SU-DHL-6 (cell line): ENCODE measurements at regions not wholly inside any gene's neighbourhood (a gene's known extent, or its start where the extent isn't known, plus 50 kb on each side); places are given as distances from the start of the nearest gene placed in this dataset.

Experiments used
- H2AFZ ChIP-seq: fragments of 200-600 bp; sonication (generic); 2 replicates; pipeline ENCODE4 v1.6.1; 2014; ENCODE audit warnings: low read depth, mild to moderate bottlenecking, moderate library complexity, mixed read lengths, antibody characterized with exemption, low read length; ENCODE audit not compliant: severe bottlenecking
- H3F3A ChIP-seq: fragments of 200-600 bp; shearing (Covaris generic); 2 replicates; pipeline ENCODE4 v1.6.0; 2016; ENCODE audit warnings: antibody characterized with exemption, mild to moderate bottlenecking; ENCODE audit not compliant: insufficient read depth
- H3K27ac ChIP-seq: fragments of 200-600 bp; sonication (generic); 2 replicates; pipeline ENCODE4 v1.5.1; 2016; ENCODE audit warnings: low read depth, mild to moderate bottlenecking, low read length, moderate library complexity, mixed read lengths
- H3K27me3 ChIP-seq: fragments of 200-600 bp; sonication (generic), shearing (Covaris generic); 2 replicates; pipeline ENCODE4 v1.6.0; 2014; ENCODE audit warnings: mild to moderate bottlenecking, low read length
- H3K36me3 ChIP-seq: fragments of 200-600 bp; sonication (generic); 2 replicates; pipeline ENCODE4 v1.6.1; 2014; ENCODE audit warnings: mild to moderate bottlenecking, low read length, mixed read lengths
- H3K4me2 ChIP-seq: fragments of 300-600, 200-600 bp; shearing (Covaris generic), sonication (generic); 2 replicates; pipeline ENCODE4 v1.6.0; 2014; ENCODE audit warnings: low read length, low read depth, mild to moderate bottlenecking; ENCODE audit not compliant: poor library complexity, severe bottlenecking
- H3K4me3 ChIP-seq: fragments of 200-600 bp; sonication (generic); 2 replicates; pipeline ENCODE4 v1.5.1; 2014; ENCODE audit warnings: antibody characterized with exemption, low read length, mild to moderate bottlenecking, mixed read lengths; ENCODE audit not compliant: insufficient read depth, poor library complexity, severe bottlenecking
- H3K79me2 ChIP-seq: fragments of 200-600 bp; sonication (generic); 2 replicates; pipeline ENCODE4 v1.6.1; 2014; ENCODE audit warnings: mild to moderate bottlenecking, low read length, moderate library complexity; ENCODE audit not compliant: insufficient read depth
- H3K9ac ChIP-seq: fragments of 200-600 bp; sonication (generic); 2 replicates; pipeline ENCODE4 v1.7.0; 2014; ENCODE audit warnings: mild to moderate bottlenecking, low read length
- H3K9me2 ChIP-seq: fragments of 200-600 bp; sonication (generic); replicated peaks from 2 replicates; pipeline ENCODE4 v1.6.1; 2014; ENCODE audit warnings: low read length; ENCODE audit not compliant: insufficient read depth
- H3K9me3 ChIP-seq: fragments of 200-600 bp; sonication (generic); 2 replicates; pipeline ENCODE4 v1.6.1; 2014; ENCODE audit warnings: low read length, mixed read lengths; ENCODE audit not compliant: insufficient read depth
- H4K20me1 ChIP-seq: fragments of 200-600 bp; sonication (generic); 2 replicates; pipeline ENCODE4 v1.6.1; 2014; ENCODE audit warnings: low read depth, mild to moderate bottlenecking, antibody characterized with exemption, low read length, moderate library complexity, mixed read lengths
- EZH2phosphoT487 ChIP-seq: fragments of 200-600 bp; sonication (generic), shearing (Covaris generic); conservative IDR thresholded peaks from 2 replicates; pipeline ENCODE4 v1.6.1; 2018; ENCODE audit warnings: mild to moderate bottlenecking, antibody characterized with exemption, low read length, moderate library complexity, mixed read lengths
- TF ChIP-seq, protein P1 (sequence below): fragments of 200-600 bp; sonication (generic); IDR thresholded peaks from one replicate; pipeline ENCODE4 v1.5.1; 2017; ENCODE audit warnings: antibody characterized with exemption, mild to moderate bottlenecking, low read length, moderate library complexity; ENCODE audit not compliant: insufficient read depth, poor library complexity, severe bottlenecking

DNA sequence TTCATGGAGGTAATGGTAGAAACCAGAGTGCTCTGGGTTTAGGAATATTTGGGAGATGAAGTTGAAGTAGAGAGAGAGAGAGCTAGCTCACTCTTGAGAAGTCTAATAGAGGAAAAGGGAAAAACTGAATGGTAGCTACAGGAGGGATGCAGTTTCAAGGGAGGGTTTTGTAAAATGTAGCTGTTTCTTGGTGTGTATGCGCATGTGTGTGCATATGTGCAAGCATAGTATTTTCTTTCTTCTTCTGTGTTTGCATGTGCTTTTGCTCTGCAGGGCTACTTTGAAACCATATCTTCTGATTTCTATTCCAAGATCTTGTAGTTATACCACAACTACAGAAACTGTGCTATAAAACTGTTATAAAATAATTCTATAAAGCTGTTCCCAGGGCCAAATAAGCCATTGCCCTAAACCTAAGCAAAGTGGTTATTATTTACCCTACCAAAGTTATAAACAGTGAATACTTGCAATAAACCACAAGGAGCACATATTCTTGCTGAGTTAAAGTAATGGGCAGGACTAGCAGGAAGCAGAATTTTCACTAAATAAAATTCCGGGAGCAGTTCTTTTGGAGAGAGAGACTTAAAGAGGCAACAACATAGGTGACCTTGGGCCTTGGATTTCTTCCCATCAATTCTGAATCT lies 145.3 kb upstream of the ZNF521 start:
- H3K9me2 ChIP-seq = no peaks in the 10 kb centered on the region
- no peaks in the 10 kb centered on the region for H4K20me1 ChIP-seq
- no peak overlapping the region for H3K27ac ChIP-seq
- H3K4me3 ChIP-seq = no peak overlapping the region
- TF ChIP-seq, protein P1, sequence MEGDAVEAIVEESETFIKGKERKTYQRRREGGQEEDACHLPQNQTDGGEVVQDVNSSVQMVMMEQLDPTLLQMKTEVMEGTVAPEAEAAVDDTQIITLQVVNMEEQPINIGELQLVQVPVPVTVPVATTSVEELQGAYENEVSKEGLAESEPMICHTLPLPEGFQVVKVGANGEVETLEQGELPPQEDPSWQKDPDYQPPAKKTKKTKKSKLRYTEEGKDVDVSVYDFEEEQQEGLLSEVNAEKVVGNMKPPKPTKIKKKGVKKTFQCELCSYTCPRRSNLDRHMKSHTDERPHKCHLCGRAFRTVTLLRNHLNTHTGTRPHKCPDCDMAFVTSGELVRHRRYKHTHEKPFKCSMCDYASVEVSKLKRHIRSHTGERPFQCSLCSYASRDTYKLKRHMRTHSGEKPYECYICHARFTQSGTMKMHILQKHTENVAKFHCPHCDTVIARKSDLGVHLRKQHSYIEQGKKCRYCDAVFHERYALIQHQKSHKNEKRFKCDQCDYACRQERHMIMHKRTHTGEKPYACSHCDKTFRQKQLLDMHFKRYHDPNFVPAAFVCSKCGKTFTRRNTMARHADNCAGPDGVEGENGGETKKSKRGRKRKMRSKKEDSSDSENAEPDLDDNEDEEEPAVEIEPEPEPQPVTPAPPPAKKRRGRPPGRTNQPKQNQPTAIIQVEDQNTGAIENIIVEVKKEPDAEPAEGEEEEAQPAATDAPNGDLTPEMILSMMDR = no peak
- no peak for TF ChIP-seq EZH2phosphoT487
- H2AFZ ChIP-seq = no peak overlapping the region
- no peaks in the 10 kb centered on the region for H3K27me3 ChIP-seq
- 0 out of 2 replicates have a peak, but pooled peaks cover 11% of the 10 kb centered on the region for H3K9me3 ChIP-seq
- H3F3A ChIP-seq = no peaks in the 10 kb centered on the region
- no peak overlapping the region for H3K4me2 ChIP-seq
- H3K79me2 ChIP-seq = no peaks in the 10 kb centered on the region
- no peak overlapping the region for H3K9ac ChIP-seq
- no peaks in the 10 kb centered on the region for H3K36me3 ChIP-seq

DNA sequence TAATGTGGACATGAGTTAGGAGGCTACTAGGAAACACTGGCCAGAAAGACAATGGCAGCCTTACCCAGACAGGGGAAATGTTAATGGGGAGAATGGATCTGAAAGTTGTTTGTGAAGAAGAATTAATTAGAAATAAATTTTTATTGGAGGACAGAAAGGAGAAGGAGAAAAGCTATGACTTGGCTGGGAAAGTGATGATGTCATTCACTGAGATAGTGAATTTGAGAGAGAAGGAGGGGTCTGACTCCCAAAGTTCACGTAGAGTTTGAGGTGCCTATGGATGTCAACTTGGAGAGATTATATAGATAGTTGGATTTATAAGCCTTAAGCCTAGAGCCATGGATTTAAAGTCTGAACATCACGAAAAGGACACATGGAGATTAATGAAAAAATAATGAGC lies 144.6 kb upstream of the ZNF521 start:
- no peak overlapping the region for H3K4me2 ChIP-seq
- H3K27me3 ChIP-seq = no peaks in the 10 kb centered on the region
- H3K36me3 ChIP-seq = no peaks in the 10 kb centered on the region
- TF ChIP-seq, protein P1 = no peak
- TF ChIP-seq EZH2phosphoT487 = no peak
- H2AFZ ChIP-seq = no peak overlapping the region
- H3K27ac ChIP-seq = no peak overlapping the region
- H3K9me2 ChIP-seq = no peaks in the 10 kb centered on the region
- H4K20me1 ChIP-seq = no peaks in the 10 kb centered on the region
- no peak overlapping the region for H3K4me3 ChIP-seq
- H3K79me2 ChIP-seq = no peaks in the 10 kb centered on the region
- no peak overlapping the region for H3K9ac ChIP-seq
- 0 out of 2 replicates have a peak, but pooled peaks cover 11% of the 10 kb centered on the region for H3K9me3 ChIP-seq
- H3F3A ChIP-seq = no peaks in the 10 kb centered on the region

DNA sequence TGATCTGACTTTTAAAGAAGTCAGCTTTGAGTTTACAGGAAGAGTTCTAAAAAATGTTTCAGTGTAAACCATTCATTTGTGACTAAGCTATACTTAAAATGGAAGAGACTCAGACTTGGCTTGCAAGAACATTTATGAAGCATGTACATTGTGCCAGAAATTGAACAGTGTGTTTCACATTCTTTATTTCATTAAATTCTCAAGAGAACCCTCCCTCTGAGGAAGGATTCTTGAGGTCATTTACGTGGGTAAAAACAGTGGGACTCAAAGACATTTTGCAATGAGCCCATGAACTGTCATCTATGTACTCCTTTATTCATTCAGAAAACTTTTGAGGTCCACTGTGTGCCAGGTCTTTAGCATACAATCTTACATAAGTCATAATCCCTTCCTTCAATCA lies 143.6 kb upstream of the ZNF521 start:
- Histone ChIP-seq H3K4me3 (no peak overlapping the region), H3K9me2 (no peaks in the 10 kb centered on the region), H2AFZ (no peak overlapping the region), H3K27ac (no peak overlapping the region), H3K36me3 (no peaks in the 10 kb centered on the region), H4K20me1 (no peaks in the 10 kb centered on the region), H3K9ac (no peak overlapping the region), H3K9me3 (0 out of 2 replicates have a peak, but pooled peaks cover 11% of the 10 kb centered on the region), H3K27me3 (no peaks in the 10 kb centered on the region), H3K79me2 (no peaks in the 10 kb centered on the region), H3F3A (no peaks in the 10 kb centered on the region), H3K4me2 (no peak overlapping the region)
- TF ChIP-seq, protein P1 = no peak
- TF ChIP-seq EZH2phosphoT487 = no peak
